Sigmoid colon (tissue), 6 donors: ENCODE measurements at regions not wholly inside any gene's neighbourhood (a gene's known extent, or its start where the extent isn't known, plus 50 kb on each side); places are given as distances from the start of the nearest gene placed in this dataset.

Experiments
- DNase-seq: peaks from one replicate; pipeline ENCODE4 v3.0.0-alpha.2; 2019
- H3K27ac ChIP-seq, 4 donors: fragments of 200-600 bp; sonication (generic); one replicate each; pipeline ENCODE4 v1.5.1; 2016 to 2019; ENCODE audit warnings: mild to moderate bottlenecking in 1 of 4
- H3K27me3 ChIP-seq, 3 donors: fragments of 200-600 bp; sonication (generic); one replicate each; pipeline ENCODE4 v1.5.1; 2019; ENCODE audit warnings: mild to moderate bottlenecking in 1 of 3
- H3K36me3 ChIP-seq, 4 donors: fragments of 200-600 bp; sonication (generic); one replicate each; pipeline ENCODE4 v1.5.1; 2016 to 2019
- H3K4me1 ChIP-seq, 4 donors: fragments of 200-600 bp; sonication (generic); one replicate each; pipeline ENCODE4 v1.5.1; 2017 to 2019
- H3K4me3 ChIP-seq, 4 donors: fragments of 200-600 bp; sonication (generic); one replicate each; pipeline ENCODE4 v1.5.1; 2017 to 2019; ENCODE audit warnings: mild to moderate bottlenecking in 2 of 4, moderate library complexity in 1 of 4
- H3K9me3 ChIP-seq, 4 donors: fragments of 200-600 bp in 3 of 4; sonication (generic) in 3 of 4; one replicate each; pipeline versions ENCODE4 v1.5.1 to v1.6.1; 2013 to 2019
- CTCF ChIP-seq, 4 experiments: fragments of 450-650 bp in 3 of 4; fragments of 200-600 bp in 1 of 4; IDR thresholded peaks; one replicate each; pipeline ENCODE4 v1.5.1; 2016 to 2019; ENCODE audit warnings: antibody characterized with exemption in 4 of 4, mild to moderate bottlenecking in 3 of 4, moderate library complexity in 2 of 4
- EP300 ChIP-seq, 4 donors: sonication (generic); formaldehyde crosslinking; IDR thresholded peaks; one replicate each; pipeline ENCODE4 v1.6.1; 2017; ENCODE audit warnings: antibody characterized with exemption in 4 of 4
- POLR2A ChIP-seq, 2 donors: fragments of 450-650 bp; IDR thresholded peaks; one replicate each; pipeline ENCODE4 v1.6.1; 2016; ENCODE audit warnings: antibody characterized with exemption in 2 of 2, mild to moderate bottlenecking in 2 of 2, moderate library complexity in 2 of 2
- POLR2AphosphoS5 ChIP-seq, 4 donors: sonication (generic); formaldehyde crosslinking; IDR thresholded peaks; one replicate each; pipeline ENCODE4 v1.6.1; 2017; ENCODE audit warnings: antibody characterized with exemption in 4 of 4
- WGBS, 2 donors: extraction: QIAGEN DNeasy Blood & Tissue Kit; methylation state at CpG; one replicate each; pipeline ENCODE4 v1.1.7; 2013; 5-methylcytosine and 5-hydroxymethylcytosine counted together
- intact Hi-C: fragments of 100-400 bp; cut with DNase I; formaldehyde crosslinking; loops from one replicate; pipeline ENCODE4 v1.15.1; 2023
- donor health status: healthy with polysubstance abuse.
- donor health status: healthy.

DNA sequence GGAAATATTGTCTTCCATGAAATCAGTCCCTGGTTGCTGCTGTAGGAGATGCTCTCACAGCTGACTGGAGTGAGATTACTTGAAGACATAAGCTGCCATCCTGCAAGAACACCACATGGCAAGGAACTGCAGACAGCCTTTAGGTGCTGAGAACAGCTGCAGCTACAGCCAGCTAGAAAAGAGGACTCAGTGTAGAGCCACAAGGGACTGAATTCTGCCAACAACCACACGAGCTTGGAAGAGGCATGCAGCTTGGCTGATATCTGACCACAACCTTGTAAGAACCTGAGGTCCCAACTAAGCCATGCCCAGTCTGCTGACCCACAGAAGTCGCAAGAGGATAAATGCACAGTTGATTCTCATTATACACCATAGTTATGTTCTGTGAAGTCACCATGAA is 181.8 kb upstream of the ARL4C start:
- intact Hi-C loops = no loop called here
- TF ChIP-seq POLR2A (IDR thresholded peaks at IDR 0.05) = no peak
- TF ChIP-seq POLR2AphosphoS5 (IDR thresholded peaks at IDR 0.05) = no peak
- TF ChIP-seq EP300 (IDR thresholded peaks at IDR 0.05) = no peak
- TF ChIP-seq CTCF (IDR thresholded peaks at IDR 0.05) = no peak
- Histone ChIP-seq H3K36me3 (no peaks in the 10 kb centered on the region), H3K9me3 (no peaks in the 10 kb centered on the region), H3K27ac (peak overlapping the region in 1 of 4 donors; percentile 35), H3K27me3 (no peaks in the 10 kb centered on the region), H3K4me3 (no peak overlapping the region), H3K4me1 (peaks cover 0 to 16% (median 8%) of the 10 kb centered on the region in 4 donors)
- 60 to 78% methylated on average over 2 of the region's 2 CpGs for WGBS, 2 donors
- DNase-seq = no peak

DNA sequence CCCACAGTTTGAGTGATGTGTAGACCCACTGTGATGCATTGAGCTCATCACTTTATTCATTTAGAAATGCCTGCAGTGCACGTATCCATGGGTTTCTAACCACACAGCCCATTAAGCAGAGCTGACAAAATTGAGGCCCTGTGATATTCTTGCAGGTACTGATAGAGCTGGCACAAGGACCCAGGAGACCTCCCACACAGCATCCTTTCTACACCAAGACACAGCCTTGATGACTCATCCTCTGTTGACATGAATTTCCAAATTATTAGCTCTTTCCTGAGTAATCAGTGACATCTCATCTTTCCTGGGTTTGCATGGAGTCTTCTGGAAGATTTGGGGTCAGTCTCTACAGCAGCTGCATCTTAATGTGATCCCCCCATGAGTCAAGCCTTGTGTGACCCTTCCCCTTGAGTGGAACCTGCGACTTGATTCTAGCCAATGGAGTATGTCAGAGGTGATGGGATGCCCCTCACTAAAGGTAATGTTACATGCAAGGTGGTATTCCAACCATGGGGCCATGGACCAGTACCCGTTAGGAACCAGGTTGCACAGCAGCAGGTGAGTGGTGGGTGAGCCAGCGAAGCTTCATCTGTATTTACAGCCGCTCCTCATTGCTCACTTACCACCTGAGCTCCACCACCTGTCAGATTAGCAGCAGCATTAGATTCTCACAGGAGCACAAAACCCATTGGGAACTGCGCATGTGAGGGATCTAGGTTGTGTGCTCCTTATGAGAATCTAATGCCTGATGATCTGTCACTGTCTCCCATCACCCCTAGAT is 181.1 kb upstream of the ARL4C start:
- H3K27me3 ChIP-seq = no peaks in the 10 kb centered on the region
- no peak for DNase-seq
- intact Hi-C loops = no loop called here

DNA sequence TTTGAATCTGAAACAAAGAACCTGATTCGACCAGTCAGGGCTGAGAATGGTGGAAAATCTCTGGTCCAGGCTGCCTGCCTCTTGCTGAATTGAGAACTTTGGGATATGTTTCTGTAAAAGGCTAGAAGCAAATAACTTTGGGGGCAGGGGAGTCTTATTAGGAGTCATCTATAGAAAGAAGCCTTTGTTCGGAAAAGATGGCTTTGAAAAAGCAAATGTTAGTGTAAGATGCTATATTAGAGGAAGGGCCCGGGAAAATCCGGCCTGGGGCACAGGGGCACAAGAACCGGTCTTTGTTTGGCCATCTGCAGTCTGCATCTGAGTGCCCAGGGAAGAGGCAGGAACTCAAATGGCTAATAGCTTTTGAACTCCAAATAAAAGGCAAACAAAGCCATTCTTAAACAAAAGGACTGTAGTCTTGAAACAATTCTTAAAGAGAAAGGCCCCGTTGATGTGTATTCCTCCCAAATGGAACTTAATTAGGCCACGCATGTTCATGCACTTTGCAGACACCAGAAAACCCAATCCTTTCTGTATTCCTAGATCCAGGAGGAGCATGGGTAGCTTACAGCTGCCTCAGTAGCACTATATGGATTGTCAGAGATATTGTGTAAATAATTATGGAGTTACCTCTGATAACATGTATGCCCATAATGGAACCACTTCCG is 180.0 kb upstream of the ARL4C start:
- no peak overlapping the region for H3K27ac ChIP-seq
- intact Hi-C loops = no loop called here
- DNase-seq = no peak
- no peaks in the 10 kb centered on the region for H3K27me3 ChIP-seq
- no peaks in the 10 kb centered on the region for H3K9me3 ChIP-seq
- no peaks in the 10 kb centered on the region for H3K36me3 ChIP-seq
- peaks cover 0 to 16% (median 8%) of the 10 kb centered on the region in 4 donors for H3K4me1 ChIP-seq
- TF ChIP-seq EP300 (IDR thresholded peaks at IDR 0.05) (no peak), POLR2AphosphoS5 (IDR thresholded peaks at IDR 0.05) (no peak), CTCF (IDR thresholded peaks at IDR 0.05) (no peak), POLR2A (IDR thresholded peaks at IDR 0.05) (no peak)
- no peak overlapping the region for H3K4me3 ChIP-seq
- WGBS, 2 donors = 41 to 72% methylated on average over 8 of the region's 8 CpGs

More for the DNA sequence above, 181.1 kb upstream of the ARL4C start:
- TF ChIP-seq POLR2AphosphoS5 (IDR thresholded peaks at IDR 0.05) (no peak), POLR2A (IDR thresholded peaks at IDR 0.05) (no peak), EP300 (IDR thresholded peaks at IDR 0.05) (no peak), CTCF (IDR thresholded peaks at IDR 0.05) (no peak)
- Histone ChIP-seq H3K36me3 (no peaks in the 10 kb centered on the region), H3K27ac (no peak overlapping the region), H3K4me1 (peaks cover 0 to 16% (median 8%) of the 10 kb centered on the region in 4 donors), H3K9me3 (no peaks in the 10 kb centered on the region), H3K4me3 (no peak overlapping the region)
- WGBS, 2 donors = 80 to 87% methylated on average over 6 of the region's 6 CpGs

- TF ChIP-seq POLR2AphosphoS5 (IDR thresholded peaks at IDR 0.05) = no peak
- no peak for TF ChIP-seq EP300 (IDR thresholded peaks at IDR 0.05)
- TF ChIP-seq POLR2A (IDR thresholded peaks at IDR 0.05) = no peak
- TF ChIP-seq CTCF (IDR thresholded peaks at IDR 0.05) = no peak
- Histone ChIP-seq H3K36me3 (no peaks in the 10 kb centered on the region), H3K4me1 (peaks cover 0 to 16% (median 8%) of the 10 kb centered on the region in 4 donors), H3K27ac (no peak overlapping the region), H3K9me3 (no peaks in the 10 kb centered on the region), H3K4me3 (no peak overlapping the region), H3K27me3 (no peaks in the 10 kb centered on the region)
- WGBS, 2 donors = 36 to 76% methylated on average over 4 of the region's 4 CpGs
- intact Hi-C loops = no loop called here
- no peak for DNase-seq
Observed at GRCh38 chr2:234676109-234676782, 179.4 kb upstream of the ARL4C start.
